BLaER1 treated with 17β-estradiol and CSF1 and Interleukin-3, amounts not matched to agents 10 nM and 100 nM (cell line): ENCODE measurements at regions not wholly inside any gene's neighbourhood (a gene's known extent, or its start where the extent isn't known, plus 50 kb on each side); places are given as distances from the start of the nearest gene placed in this dataset.
"Not testable (repeated sequence)": the region's sequence is repeated elsewhere in the genome, so short reads cannot be mapped to it uniquely, and the experiment has no call there.

Experiments used
- H3K27ac ChIP-seq, 11 experiments: shearing (Covaris generic); formaldehyde crosslinking; 2 replicates each; pipeline ENCODE4 v1.8.1; 2022
- H3K27me3 ChIP-seq, 11 experiments: shearing (Covaris generic); formaldehyde crosslinking; 2 replicates each; pipeline ENCODE4 v1.8.1; 2022
- H3K36me3 ChIP-seq, 11 experiments: shearing (Covaris generic); formaldehyde crosslinking; 2 replicates each; pipeline ENCODE4 v1.8.1; 2022
- H3K4me1 ChIP-seq, 10 experiments: shearing (Covaris generic); formaldehyde crosslinking; 2 replicates each; pipeline ENCODE4 v1.8.1; 2022
- H3K4me2 ChIP-seq, 11 experiments: shearing (Covaris generic); formaldehyde crosslinking; 2 replicates each; pipeline ENCODE4 v1.8.1; 2022
- H3K4me3 ChIP-seq, 10 experiments: shearing (Covaris generic); formaldehyde crosslinking; 2 replicates each; pipeline ENCODE4 v1.8.1; 2022
- H3K9ac ChIP-seq, 11 experiments: shearing (Covaris generic); formaldehyde crosslinking; 2 replicates each; pipeline ENCODE4 v1.8.1; 2022
- H3K9me3 ChIP-seq, 11 experiments: shearing (Covaris generic); formaldehyde crosslinking; replicated peaks in 1 of 11; 2 replicates each; pipeline ENCODE4 v1.8.1; 2022
- H4K20me1 ChIP-seq, 11 experiments: shearing (Covaris generic); formaldehyde crosslinking; 2 replicates each; pipeline ENCODE4 v1.8.1; 2022
- Cebpa-rat ChIP-seq, 11 experiments: shearing (Covaris generic); IDR thresholded peaks; 2 replicates each; pipeline ENCODE4 v1.8.1; 2022

- H3K4me1 ChIP-seq = peaks cover 5 to 26% (median 17%) of the 10 kb centered on the region in 10 experiments; a peak in 19 of 20 replicates
- no peak overlapping the region for H3K4me3 ChIP-seq
- no peaks in the 10 kb centered on the region for H3K9me3 ChIP-seq
- no peak overlapping the region for H3K27ac ChIP-seq
- TF ChIP-seq Cebpa-rat (IDR thresholded peaks at IDR 0.05) = no peak
- no peak overlapping the region for H3K9ac ChIP-seq
- H4K20me1 ChIP-seq = no peaks in the 10 kb centered on the region
- no peaks in the 10 kb centered on the region for H3K36me3 ChIP-seq
- no peak overlapping the region for H3K4me2 ChIP-seq
- no peaks in the 10 kb centered on the region for H3K27me3 ChIP-seq
These were observed 160.7 kb downstream of the MEX3B start for GRCh38 chr15:81885135-81885534.

GRCh38 chr15:81882504-81882903, 163.3 kb downstream of the MEX3B start:
- Histone ChIP-seq H3K4me3 (no peak overlapping the region), H3K27me3 (no peaks in the 10 kb centered on the region), H3K36me3 (no peaks in the 10 kb centered on the region), H3K4me2 (no peak overlapping the region), H4K20me1 (no peaks in the 10 kb centered on the region), H3K9ac (no peak overlapping the region), H3K9me3 (no peaks in the 10 kb centered on the region), H3K4me1 (peaks cover 8 to 24% (median 21%) of the 10 kb centered on the region in 10 experiments; a peak in 19 of 20 replicates), H3K27ac (no peak overlapping the region)
- TF ChIP-seq Cebpa-rat (IDR thresholded peaks at IDR 0.05) = no peak

DNA sequence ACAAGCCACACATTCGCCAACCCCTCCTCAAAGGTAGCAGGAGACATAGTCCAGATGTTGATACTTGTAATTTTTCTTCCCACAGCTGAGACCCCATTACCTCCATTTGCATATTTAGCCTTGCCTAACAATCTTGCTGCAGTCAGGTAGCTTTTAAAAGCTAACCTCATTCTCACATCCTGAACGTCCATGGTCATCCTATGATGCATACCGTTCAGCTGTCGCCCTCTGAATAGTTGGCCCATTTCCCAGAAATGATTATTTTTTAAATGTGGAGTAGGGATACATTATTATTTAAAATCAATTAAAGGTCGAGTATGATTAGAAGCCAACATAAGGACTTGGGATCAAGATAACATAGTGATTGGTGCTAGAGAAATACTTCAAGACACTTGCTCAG, 165.0 kb downstream of the MEX3B start:
- Histone ChIP-seq H3K9ac (0 out of 22 replicates have a peak overlapping the region, but pooled peaks of 1 of the 11 experiments have one; percentile 3), H3K4me3 (no peak overlapping the region), H4K20me1 (no peaks in the 10 kb centered on the region), H3K27ac (peak overlapping the region in 7 of 11 experiments; percentile 6 to 57 (median 28); a peak in 5 of 22 replicates), H3K4me2 (peak overlapping the region in 10 of 11 experiments; percentile 18 to 59 (median 36); a peak in 13 of 22 replicates), H3K27me3 (no peaks in the 10 kb centered on the region), H3K36me3 (no peaks in the 10 kb centered on the region), H3K9me3 (no peaks in the 10 kb centered on the region), H3K4me1 (peaks cover 8 to 24% (median 21%) of the 10 kb centered on the region in 10 experiments; a peak in 19 of 20 replicates)
- no peak for TF ChIP-seq Cebpa-rat (IDR thresholded peaks at IDR 0.05)

- Histone ChIP-seq H3K9ac (0 out of 22 replicates have a peak overlapping the region, but pooled peaks of 1 of the 11 experiments have one; percentile 3), H3K4me2 (peak overlapping the region in 10 of 11 experiments; percentile 18 to 59 (median 36); a peak in 16 of 22 replicates), H3K27ac (peak overlapping the region in 8 of 11 experiments; percentile 6 to 57 (median 28); a peak in 9 of 22 replicates), H3K9me3 (no peaks in the 10 kb centered on the region), H3K4me3 (no peak overlapping the region), H3K4me1 (peaks cover 8 to 24% (median 21%) of the 10 kb centered on the region in 10 experiments; a peak in 19 of 20 replicates), H4K20me1 (no peaks in the 10 kb centered on the region), H3K27me3 (no peaks in the 10 kb centered on the region), H3K36me3 (no peaks in the 10 kb centered on the region)
- TF ChIP-seq Cebpa-rat (IDR thresholded peaks at IDR 0.05) = no peak
These were observed 165.5 kb downstream of the MEX3B start for GRCh38 chr15:81880314-81880713.

GRCh38 chr15:81875717-81876116, 170.1 kb downstream of the MEX3B start:
- not testable (repeated sequence) for H3K4me2 ChIP-seq, H4K20me1 ChIP-seq, H3K27ac ChIP-seq, H3K36me3 ChIP-seq, H3K9me3 ChIP-seq, H3K9ac ChIP-seq, H3K4me3 ChIP-seq, H3K27me3 ChIP-seq
- H3K4me1 ChIP-seq = peaks cover 8 to 11% (median 10%) of the 10 kb centered on the region in 10 experiments; a peak in 19 of 20 replicates

GRCh38 chr15:81870746-81871106, 175.1 kb downstream of the MEX3B start:
- not testable (repeated sequence) for H3K4me3 ChIP-seq, H3K4me2 ChIP-seq

GRCh38 chr15:81870062-81870745, 175.6 kb downstream of the MEX3B start:
- H3K9me3 ChIP-seq, H3K27ac ChIP-seq, H3K27me3 ChIP-seq, H3K9ac ChIP-seq, H3K36me3 ChIP-seq, H4K20me1 ChIP-seq, H3K4me3 ChIP-seq, H3K4me2 ChIP-seq: not testable (repeated sequence)
- H3K4me1 ChIP-seq = peaks cover 10 to 21% (median 17%) of the 10 kb centered on the region in 10 experiments; a peak in 19 of 20 replicates

More at GRCh38 chr15:81870746-81871106, 175.1 kb downstream of the MEX3B start:
- H3K9me3 ChIP-seq, H3K9ac ChIP-seq, H3K27me3 ChIP-seq, H3K27ac ChIP-seq, H3K36me3 ChIP-seq, H4K20me1 ChIP-seq: not testable (repeated sequence)
- peaks cover 10 to 16% (median 12%) of the 10 kb centered on the region in 10 experiments; a peak in 19 of 20 replicates for H3K4me1 ChIP-seq

GRCh38 chr15:81869161-81869954, 176.5 kb downstream of the MEX3B start:
- H3K27ac ChIP-seq = no peak overlapping the region
- no peak for TF ChIP-seq Cebpa-rat (IDR thresholded peaks at IDR 0.05)
- H3K27me3 ChIP-seq = no peaks in the 10 kb centered on the region
- no peak overlapping the region for H3K4me2 ChIP-seq
- peaks cover 10 to 22% (median 19%) of the 10 kb centered on the region in 10 experiments; a peak in 19 of 20 replicates for H3K4me1 ChIP-seq
- H3K9ac ChIP-seq = no peak overlapping the region
- H4K20me1 ChIP-seq = no peaks in the 10 kb centered on the region
- H3K4me3 ChIP-seq = no peak overlapping the region
- no peaks in the 10 kb centered on the region for H3K36me3 ChIP-seq
- H3K9me3 ChIP-seq = peaks cover 0 to 4% (median 0%) of the 10 kb centered on the region in 11 experiments; a peak in 1 of 22 replicates

DNA sequence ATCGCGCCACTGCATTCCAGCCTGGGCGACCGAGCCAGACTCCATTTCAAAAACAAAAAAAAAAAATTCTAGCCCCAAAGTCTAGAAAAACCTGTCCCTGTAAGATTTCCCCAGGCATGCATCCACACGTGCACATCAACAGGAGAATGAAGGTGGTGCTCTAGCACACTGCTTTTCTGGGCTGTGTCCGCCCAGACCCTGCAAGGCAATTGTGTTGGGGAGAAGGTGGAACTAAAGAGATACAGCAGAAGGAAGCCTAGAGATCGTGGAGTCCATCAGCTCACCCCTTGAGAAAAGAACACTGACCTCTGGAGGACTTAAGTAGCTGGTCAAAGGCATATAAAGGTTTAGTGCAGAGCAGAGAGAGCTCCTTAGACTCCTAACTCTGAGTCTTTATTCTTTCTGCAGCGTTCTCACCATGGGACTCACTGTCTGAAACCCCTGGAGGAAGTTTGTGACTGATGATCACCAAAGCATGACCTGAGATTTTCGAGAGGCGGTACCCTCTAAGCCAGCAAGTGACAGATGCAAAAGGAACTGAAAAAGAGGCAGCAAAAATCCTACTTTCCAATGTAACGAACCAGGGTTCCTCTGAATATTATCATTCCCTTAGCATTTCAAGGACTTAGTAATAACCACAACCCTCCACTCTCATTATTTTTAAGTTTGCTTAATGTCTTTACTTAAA, 179.8 kb downstream of the MEX3B start:
- Histone ChIP-seq H3K4me3 (peak overlapping the region in 2 of 10 experiments; percentile 11 to 15; a peak in 2 of 20 replicates), H4K20me1 (no peaks in the 10 kb centered on the region), H3K27ac (no peak overlapping the region), H3K27me3 (no peaks in the 10 kb centered on the region), H3K9me3 (peaks cover 0 to 7% (median 0%) of the 10 kb centered on the region in 11 experiments; a peak in 1 of 22 replicates), H3K4me2 (peak overlapping the region; percentile 56 to 78 (median 65)), H3K36me3 (no peaks in the 10 kb centered on the region), H3K4me1 (peaks cover 10 to 23% (median 19%) of the 10 kb centered on the region in 10 experiments; a peak in 19 of 20 replicates), H3K9ac (0 out of 22 replicates have a peak overlapping the region, but pooled peaks of 2 of the 11 experiments have one; percentile 3 to 16)
- TF ChIP-seq Cebpa-rat (IDR thresholded peaks at IDR 0.05) = no peak
